ENCODE measurements at regions not wholly inside any gene's neighbourhood (a gene's known extent, or its start where the extent isn't known, plus 50 kb on each side); places are given as distances from the start of the nearest gene placed in this dataset.

GRCh38 chr13:55219538-55219937 is 1921.2 kb upstream of the PRR20A start:
- DNase-seq, result no peak
- no peak for ATAC-seq
- intact Hi-C loops (cut with DNase I, micrococcal nuclease), result no loop called here

GRCh38 chr13:55229906-55230569 is 1910.7 kb upstream of the PRR20A start:
- DNase-seq, result no peak
- no peak for ATAC-seq
- intact Hi-C loops (cut with DNase I, micrococcal nuclease), result no loop called here

- DNase-seq (no peak), ATAC-seq (no peak)
- intact Hi-C loops (cut with DNase I, micrococcal nuclease), result no loop called here
These were observed 1910.2 kb upstream of the PRR20A start for GRCh38 chr13:55230570-55230908.

- DNase-seq, result no peak
- intact Hi-C loops (cut with DNase I, micrococcal nuclease), result no loop called here
- ATAC-seq, result no peak
These were observed 1906.4 kb upstream of the PRR20A start for GRCh38 chr13:55234311-55234710.

- DNase-seq, result no peak
- intact Hi-C loops (cut with DNase I, micrococcal nuclease), result no loop called here
- no peak for ATAC-seq
These were observed 1895.6 kb upstream of the PRR20A start for GRCh38 chr13:55245005-55245644.

- DNase-seq (no peak), ATAC-seq (no peak)
- intact Hi-C loops (cut with DNase I, micrococcal nuclease), result no loop called here
These were observed 1885.5 kb upstream of the PRR20A start for GRCh38 chr13:55255236-55255635.

GRCh38 chr13:55263045-55263444 is 1877.7 kb upstream of the PRR20A start:
- DNase-seq (no peak), ATAC-seq (no peak)
- intact Hi-C loops (cut with DNase I, micrococcal nuclease), result no loop called here

GRCh38 chr13:55266644-55267043 is 1874.1 kb upstream of the PRR20A start:
- ATAC-seq, result no peak
- intact Hi-C loops (cut with DNase I, micrococcal nuclease), result no loop called here
- no peak for DNase-seq

GRCh38 chr13:55298201-55298600 is 1842.5 kb upstream of the PRR20A start:
- intact Hi-C loops (cut with DNase I, micrococcal nuclease), result no loop called here
- ATAC-seq, result no peak
- no peak for DNase-seq

GRCh38 chr13:55302568-55302967 is 1838.2 kb upstream of the PRR20A start:
- intact Hi-C loops (cut with DNase I, micrococcal nuclease), result no loop called here
- DNase-seq, result no peak

GRCh38 chr13:55307909-55308308 is 1832.8 kb upstream of the PRR20A start:
- intact Hi-C loops (cut with DNase I, micrococcal nuclease), result no loop called here
- ATAC-seq (no peak), DNase-seq (no peak)

More at GRCh38 chr13:55302568-55302967, 1838.2 kb upstream of the PRR20A start:
- no peak for ATAC-seq

- intact Hi-C loops (cut with DNase I, micrococcal nuclease), result no loop called here
- no peak for DNase-seq
- no peak for ATAC-seq
These were observed 1798.8 kb upstream of the PRR20A start for GRCh38 chr13:55341891-55342290.

- intact Hi-C loops (cut with DNase I, micrococcal nuclease), result no loop called here
- DNase-seq (no peak), ATAC-seq (no peak)
These were observed 1795.5 kb upstream of the PRR20A start for GRCh38 chr13:55345224-55345623.

- intact Hi-C loops (cut with DNase I, micrococcal nuclease), result no loop called here
- no peak for DNase-seq
- no peak for ATAC-seq
These were observed 1793.2 kb upstream of the PRR20A start for GRCh38 chr13:55347528-55347927.

GRCh38 chr13:55359067-55359466 is 1781.7 kb upstream of the PRR20A start:
- intact Hi-C loops (cut with DNase I, micrococcal nuclease), result no loop called here
- DNase-seq (no peak), ATAC-seq (no peak)

- no peak for DNase-seq
- intact Hi-C loops (cut with DNase I, micrococcal nuclease), result no loop called here
- no peak for ATAC-seq
These were observed 1779.6 kb upstream of the PRR20A start for GRCh38 chr13:55361141-55361540.

GRCh38 chr13:55366676-55367075 is 1774.0 kb upstream of the PRR20A start:
- ATAC-seq (no peak), DNase-seq (no peak)
- intact Hi-C loops (cut with DNase I, micrococcal nuclease), result no loop called here

- DNase-seq (no peak), ATAC-seq (no peak)
- intact Hi-C loops (cut with DNase I, micrococcal nuclease), result no loop called here
These were observed 1746.2 kb upstream of the PRR20A start for GRCh38 chr13:55394470-55394869.

- ATAC-seq (no peak), DNase-seq (no peak)
- intact Hi-C loops (cut with DNase I, micrococcal nuclease), result no loop called here
These were observed 1737.8 kb upstream of the PRR20A start for GRCh38 chr13:55402870-55403269.

- ATAC-seq, result no peak
- intact Hi-C loops (cut with DNase I, micrococcal nuclease), result no loop called here
These were observed 1736.7 kb upstream of the PRR20A start for GRCh38 chr13:55403887-55404487.

More at GRCh38 chr13:55403887-55404487, 1736.7 kb upstream of the PRR20A start:
- DNase-seq, result no peak

Data from left colon (tissue), 2 donors.